K562 (cell line): ENCODE measurements at regions not wholly inside any gene's neighbourhood (a gene's known extent, or its start where the extent isn't known, plus 50 kb on each side); places are given as distances from the start of the nearest gene placed in this dataset.

Source experiments
- CTCF ChIP-seq, 3 experiments: IDR thresholded peaks in 2 of 3; conservative IDR thresholded peaks in 1 of 3; 2 replicates each; pipeline ENCODE4 v1.5.1; 2011 to 2012; ENCODE audit warnings: low read length in 3 of 3, mild to moderate bottlenecking in 3 of 3, control low read depth in 2 of 3, improper control_type of control experiment in 1 of 3, inconsistent platforms in 1 of 3, low read depth in 1 of 3, mixed read lengths in 1 of 3, moderate library complexity in 1 of 3; ENCODE audit not compliant: insufficient read depth in 2 of 3
- HDAC1 ChIP-seq, 2 experiments: fragments of 450-650 bp; IDR thresholded peaks; 2 replicates each; pipeline ENCODE4 v1.6.1; 2016 to 2017; ENCODE audit warnings: inconsistent platforms in 1 of 2, mild to moderate bottlenecking in 1 of 2, moderate library complexity in 1 of 2
- KAT7 ChIP-seq: sonication (generic); formaldehyde crosslinking; IDR thresholded peaks from 2 replicates; pipeline ENCODE4 v1.8.0; 2022; ENCODE audit warnings: missing genetic modification reagents, mild to moderate bottlenecking, borderline replicate concordance
- MXI1 ChIP-seq: IDR thresholded peaks from 2 replicates; pipeline ENCODE4 v1.6.1; 2011; ENCODE audit warnings: low read depth, mild to moderate bottlenecking, improper control_type of control experiment, low read length
- POLR2A ChIP-seq: fragments of 450-650 bp; conservative IDR thresholded peaks from 2 replicates; pipeline ENCODE4 v1.6.1; 2016
- SMARCA5 ChIP-seq: fragments of 450-650 bp; IDR thresholded peaks from 2 replicates; pipeline ENCODE4 v1.6.1; 2016
- SMARCB1 ChIP-seq: IDR thresholded peaks from 2 replicates; pipeline ENCODE4 v1.6.1; 2011; ENCODE audit warnings: improper control_type of control experiment, low read depth; ENCODE audit not compliant: insufficient read length
- SMC3 ChIP-seq: conservative IDR thresholded peaks from 2 replicates; pipeline ENCODE4 v1.6.1; 2011; ENCODE audit warnings: low read depth, low read length, improper control_type of control experiment; ENCODE audit not compliant: insufficient read depth
- SP1 ChIP-seq: sonication (generic); formaldehyde crosslinking; IDR thresholded peaks from 2 replicates; pipeline ENCODE4 v1.8.1; 2022; ENCODE audit warnings: mild to moderate bottlenecking, missing genetic modification reagents
- TGIF2 ChIP-seq: sonication (generic); formaldehyde crosslinking; IDR thresholded peaks from 2 replicates; pipeline ENCODE4 v1.8.1; 2022; ENCODE audit warnings: mild to moderate bottlenecking, missing genetic modification reagents, moderate library complexity
- TF ChIP-seq, protein P1 (sequence below): sonication (generic); formaldehyde crosslinking; IDR thresholded peaks from 2 replicates; pipeline ENCODE4 v1.8.1; 2023; ENCODE audit warnings: missing genetic modification reagents, mild to moderate bottlenecking, borderline replicate concordance

- TF ChIP-seq SMC3 (no peak), HDAC1 (IDR thresholded peaks at IDR 0.05) (no peak), SMARCB1 (no peak), POLR2A (no peak), MXI1 (no peak), CTCF (IDR thresholded peaks at IDR 0.05 in 2 of 3, conservative IDR thresholded peaks at IDR 0.05 in 1 of 3; ENCODE audit: insufficient read depth in 2 of 3, low read depth in 1 of 3, low read length in 3 of 3) (no peak), KAT7 (CRISPR knock-in tag) (no peak), SP1 (no peak), TGIF2 (CRISPR knock-in tag) (no peak), SMARCA5 (no peak)
- TF ChIP-seq, protein P1, sequence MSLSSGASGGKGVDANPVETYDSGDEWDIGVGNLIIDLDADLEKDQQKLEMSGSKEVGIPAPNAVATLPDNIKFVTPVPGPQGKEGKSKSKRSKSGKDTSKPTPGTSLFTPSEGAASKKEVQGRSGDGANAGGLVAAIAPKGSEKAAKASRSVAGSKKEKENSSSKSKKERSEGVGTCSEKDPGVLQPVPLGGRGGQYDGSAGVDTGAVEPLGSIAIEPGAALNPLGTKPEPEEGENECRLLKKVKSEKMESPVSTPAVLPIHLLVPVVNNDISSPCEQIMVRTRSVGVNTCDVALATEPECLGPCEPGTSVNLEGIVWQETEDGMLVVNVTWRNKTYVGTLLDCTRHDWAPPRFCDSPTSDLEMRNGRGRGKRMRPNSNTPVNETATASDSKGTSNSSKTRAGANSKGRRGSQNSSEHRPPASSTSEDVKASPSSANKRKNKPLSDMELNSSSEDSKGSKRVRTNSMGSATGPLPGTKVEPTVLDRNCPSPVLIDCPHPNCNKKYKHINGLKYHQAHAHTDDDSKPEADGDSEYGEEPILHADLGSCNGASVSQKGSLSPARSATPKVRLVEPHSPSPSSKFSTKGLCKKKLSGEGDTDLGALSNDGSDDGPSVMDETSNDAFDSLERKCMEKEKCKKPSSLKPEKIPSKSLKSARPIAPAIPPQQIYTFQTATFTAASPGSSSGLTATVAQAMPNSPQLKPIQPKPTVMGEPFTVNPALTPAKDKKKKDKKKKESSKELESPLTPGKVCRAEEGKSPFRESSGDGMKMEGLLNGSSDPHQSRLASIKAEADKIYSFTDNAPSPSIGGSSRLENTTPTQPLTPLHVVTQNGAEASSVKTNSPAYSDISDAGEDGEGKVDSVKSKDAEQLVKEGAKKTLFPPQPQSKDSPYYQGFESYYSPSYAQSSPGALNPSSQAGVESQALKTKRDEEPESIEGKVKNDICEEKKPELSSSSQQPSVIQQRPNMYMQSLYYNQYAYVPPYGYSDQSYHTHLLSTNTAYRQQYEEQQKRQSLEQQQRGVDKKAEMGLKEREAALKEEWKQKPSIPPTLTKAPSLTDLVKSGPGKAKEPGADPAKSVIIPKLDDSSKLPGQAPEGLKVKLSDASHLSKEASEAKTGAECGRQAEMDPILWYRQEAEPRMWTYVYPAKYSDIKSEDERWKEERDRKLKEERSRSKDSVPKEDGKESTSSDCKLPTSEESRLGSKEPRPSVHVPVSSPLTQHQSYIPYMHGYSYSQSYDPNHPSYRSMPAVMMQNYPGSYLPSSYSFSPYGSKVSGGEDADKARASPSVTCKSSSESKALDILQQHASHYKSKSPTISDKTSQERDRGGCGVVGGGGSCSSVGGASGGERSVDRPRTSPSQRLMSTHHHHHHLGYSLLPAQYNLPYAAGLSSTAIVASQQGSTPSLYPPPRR (CRISPR knock-in tag), result no peak
These were observed 1539.2 kb upstream of the PIK3C3 start for GRCh38 chr18:40415821-40416220.
